ENCODE measurements at regions not wholly inside any gene's neighbourhood (a gene's known extent, or its start where the extent isn't known, plus 50 kb on each side); places are given as distances from the start of the nearest gene placed in this dataset.

DNA sequence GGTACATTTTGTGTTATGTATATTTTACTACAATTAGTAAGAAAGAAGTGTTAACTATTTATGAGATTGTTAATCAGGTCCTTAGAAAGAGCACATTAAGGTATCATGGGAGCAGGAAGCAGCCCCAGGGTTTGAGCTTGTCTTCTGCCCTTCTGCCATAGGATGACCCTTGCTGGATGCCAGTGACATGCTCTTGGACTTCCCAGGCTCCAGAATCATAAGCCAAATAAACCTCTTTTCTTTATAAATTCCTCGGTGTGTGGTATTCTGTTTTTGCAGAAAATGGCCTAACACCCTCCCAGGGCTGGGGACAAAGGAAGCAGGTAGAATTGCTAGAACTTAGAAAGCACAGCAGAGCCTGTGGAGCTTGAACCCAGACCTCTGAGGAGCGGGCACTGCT lies 164.7 kb downstream of the VRK1 start:
- TF ChIP-seq, protein P1, sequence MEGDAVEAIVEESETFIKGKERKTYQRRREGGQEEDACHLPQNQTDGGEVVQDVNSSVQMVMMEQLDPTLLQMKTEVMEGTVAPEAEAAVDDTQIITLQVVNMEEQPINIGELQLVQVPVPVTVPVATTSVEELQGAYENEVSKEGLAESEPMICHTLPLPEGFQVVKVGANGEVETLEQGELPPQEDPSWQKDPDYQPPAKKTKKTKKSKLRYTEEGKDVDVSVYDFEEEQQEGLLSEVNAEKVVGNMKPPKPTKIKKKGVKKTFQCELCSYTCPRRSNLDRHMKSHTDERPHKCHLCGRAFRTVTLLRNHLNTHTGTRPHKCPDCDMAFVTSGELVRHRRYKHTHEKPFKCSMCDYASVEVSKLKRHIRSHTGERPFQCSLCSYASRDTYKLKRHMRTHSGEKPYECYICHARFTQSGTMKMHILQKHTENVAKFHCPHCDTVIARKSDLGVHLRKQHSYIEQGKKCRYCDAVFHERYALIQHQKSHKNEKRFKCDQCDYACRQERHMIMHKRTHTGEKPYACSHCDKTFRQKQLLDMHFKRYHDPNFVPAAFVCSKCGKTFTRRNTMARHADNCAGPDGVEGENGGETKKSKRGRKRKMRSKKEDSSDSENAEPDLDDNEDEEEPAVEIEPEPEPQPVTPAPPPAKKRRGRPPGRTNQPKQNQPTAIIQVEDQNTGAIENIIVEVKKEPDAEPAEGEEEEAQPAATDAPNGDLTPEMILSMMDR (IDR thresholded peaks at IDR 0.05): no peak
- Histone ChIP-seq H3K27me3 (ENCODE audit: insufficient read depth in 3 of 3, low read length in 2 of 3) (peaks cover 0 to 3% (median 0%) of the 10 kb centered on the region in 3 donors), H3K9me3 (peaks cover 4% of the 10 kb centered on the region), H3K36me3 (ENCODE audit: insufficient read depth in 1 of 2, low read depth in 1 of 2) (no peaks in the 10 kb centered on the region), H3K27ac (no peak overlapping the region), H3K4me1 (no peaks in the 10 kb centered on the region), H3K4me3 (no peak overlapping the region)
- DNase-seq: no peak
- ATAC-seq: no peak
- WGBS, 3 donors: 48 to 74% (median 48%) methylated on average over 2 of the region's 2 CpGs
- intact Hi-C loops (cut with DNase I): no loop called here

DNA sequence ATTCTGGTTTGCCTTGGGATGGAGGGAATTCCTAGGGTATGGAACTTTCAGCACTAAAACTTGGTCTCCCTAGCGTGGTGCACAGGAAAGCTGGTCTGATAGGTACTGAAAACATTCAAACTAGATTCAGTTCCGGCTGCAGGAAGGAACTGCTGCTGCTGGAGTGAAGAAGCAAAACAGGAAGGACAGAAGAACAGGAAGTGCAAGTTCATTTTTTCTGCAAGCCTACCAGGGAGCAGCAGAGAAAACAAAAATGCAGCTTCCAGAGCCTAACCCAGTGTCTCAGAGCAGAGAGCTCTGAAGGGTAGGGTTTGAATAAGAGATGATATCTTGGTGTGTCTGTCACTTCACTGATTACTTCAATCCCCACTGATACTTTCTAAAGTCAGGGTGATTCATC lies 165.2 kb downstream of the VRK1 start:
- H3K9me3 ChIP-seq: peaks cover 6% of the 10 kb centered on the region
- ATAC-seq (no peak), DNase-seq (no peak)
- intact Hi-C loops (cut with DNase I): no loop called here
- no peak overlapping the region for H3K4me3 ChIP-seq
- 63 to 75% (median 71%) methylated on average over 2 of the region's 2 CpGs for WGBS, 3 donors
- no peaks in the 10 kb centered on the region for H3K36me3 ChIP-seq (ENCODE audit: insufficient read depth in 1 of 2, low read depth in 1 of 2)
- no peaks in the 10 kb centered on the region for H3K4me1 ChIP-seq
- TF ChIP-seq, protein P1 (IDR thresholded peaks at IDR 0.05): no peak
- H3K27ac ChIP-seq: no peak overlapping the region
- H3K27me3 ChIP-seq (ENCODE audit: insufficient read depth in 3 of 3, low read length in 2 of 3): peaks cover 0 to 3% (median 0%) of the 10 kb centered on the region in 3 donors

DNA sequence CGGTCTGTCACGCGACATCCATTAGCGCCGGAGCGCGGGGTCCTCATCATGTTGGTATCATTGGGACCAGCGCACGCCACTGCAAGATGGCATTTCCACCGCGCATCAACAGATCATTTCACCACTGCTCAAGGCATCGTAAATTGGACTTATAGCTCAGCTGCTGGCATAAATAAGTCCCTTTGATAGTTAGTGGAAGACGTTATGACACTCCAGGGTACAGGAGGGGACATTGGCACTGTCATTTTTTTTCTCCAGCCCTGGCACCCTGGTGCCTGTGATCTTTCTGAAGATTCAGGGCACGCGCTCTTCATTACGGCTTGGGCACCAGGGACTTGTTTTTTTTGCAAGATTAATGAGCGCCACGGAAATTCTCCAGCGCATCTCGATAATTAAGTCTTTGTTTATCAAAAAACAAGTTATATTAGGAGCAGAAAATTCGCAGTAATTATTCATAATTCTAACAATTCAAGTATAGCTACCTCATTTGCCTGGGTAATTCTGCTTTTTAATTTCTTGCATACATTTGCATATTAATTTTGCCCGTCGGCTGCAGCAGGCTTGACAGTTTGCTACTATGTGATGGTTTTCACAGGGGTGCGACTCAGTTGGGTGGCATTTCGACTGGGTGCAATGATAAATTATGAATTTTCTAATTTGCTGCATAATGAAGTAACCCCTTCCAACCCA lies 167.7 kb downstream of the VRK1 start:
- TF ChIP-seq, protein P1 (IDR thresholded peaks at IDR 0.05): no peak
- 93 to 94% (median 93%) methylated on average over 25 of the region's 25 CpGs for whole genome bisulfite sequencing, 3 donors
- DNase-seq: no peak
- H3K27me3 ChIP-seq (ENCODE audit: insufficient read depth in 3 of 3, low read length in 2 of 3): no peaks in the 10 kb centered on the region
- no peak for ATAC-seq
- peaks cover 11% of the 10 kb centered on the region for H3K9me3 ChIP-seq
- no peak overlapping the region for H3K4me3 ChIP-seq
- no peak overlapping the region for H3K27ac ChIP-seq
- H3K4me1 ChIP-seq: no peaks in the 10 kb centered on the region
- H3K36me3 ChIP-seq (ENCODE audit: insufficient read depth in 1 of 2, low read depth in 1 of 2): no peaks in the 10 kb centered on the region
- intact Hi-C loops (cut with DNase I): no loop called here

DNA sequence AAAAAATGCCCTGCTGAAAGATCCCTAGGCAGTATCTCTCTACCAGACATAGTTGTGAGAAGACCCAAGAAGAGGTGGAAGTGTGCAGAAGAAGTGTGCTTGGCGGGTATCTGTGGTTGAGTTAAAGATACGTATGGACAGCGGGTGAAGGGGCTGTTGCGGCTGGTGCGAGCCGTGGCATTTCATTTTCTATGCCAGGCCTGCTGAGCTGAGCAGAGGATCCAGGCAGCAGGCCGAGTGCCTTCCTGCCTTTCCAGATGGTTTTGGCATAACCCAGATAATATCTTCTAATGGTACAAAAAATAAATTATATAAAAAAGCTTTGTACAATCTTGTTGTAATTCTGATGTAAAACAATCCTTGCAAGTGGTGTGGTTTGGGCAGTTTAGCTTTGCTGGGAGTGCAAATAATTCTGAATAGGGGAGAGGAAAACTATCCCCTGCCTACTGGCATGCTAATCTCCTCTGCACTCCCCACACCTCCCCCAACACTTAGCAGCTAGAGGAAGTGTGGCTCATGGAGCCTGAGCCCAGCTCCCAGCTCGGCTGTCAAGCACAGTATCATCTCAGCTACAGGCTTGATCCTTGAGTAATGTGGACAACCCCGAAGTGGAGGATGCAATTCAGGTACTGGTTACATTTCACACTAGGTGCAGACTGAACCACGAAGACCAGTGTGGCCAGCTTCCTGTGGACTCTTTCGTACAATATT lies 168.9 kb downstream of the VRK1 start:
- Histone ChIP-seq H3K4me1 (no peaks in the 10 kb centered on the region), H3K27ac (no peak overlapping the region), H3K9me3 (peaks cover 11% of the 10 kb centered on the region), H3K27me3 (ENCODE audit: insufficient read depth in 3 of 3, low read length in 2 of 3) (no peaks in the 10 kb centered on the region), H3K4me3 (no peak overlapping the region), H3K36me3 (ENCODE audit: insufficient read depth in 1 of 2, low read depth in 1 of 2) (no peaks in the 10 kb centered on the region)
- 73 to 75% (median 75%) methylated on average over 11 of the region's 11 CpGs for WGBS, 3 donors
- TF ChIP-seq, protein P1 (IDR thresholded peaks at IDR 0.05): no peak
- ATAC-seq (no peak), DNase-seq (no peak)
- intact Hi-C loops (cut with DNase I): no loop called here

All from psoas muscle (tissue), 7 donors.